GM23248 (cell line): ENCODE measurements at regions not wholly inside any gene's neighbourhood (a gene's known extent, or its start where the extent isn't known, plus 50 kb on each side); places are given as distances from the start of the nearest gene placed in this dataset.

Experiments
- EZH2 ChIP-seq: fragments of 200-600 bp; sonication (generic); IDR thresholded peaks from 2 replicates; pipeline ENCODE4 v1.6.1; 2018; ENCODE audit warnings: antibody characterized with exemption, mild to moderate bottlenecking; ENCODE audit not compliant: insufficient read depth, poor library complexity, severe bottlenecking
- EZH2phosphoT487 ChIP-seq: fragments of 200-600 bp; sonication (generic); IDR thresholded peaks from 2 replicates; pipeline ENCODE4 v1.6.1; 2018; ENCODE audit warnings: antibody characterized with exemption, moderate library complexity, mild to moderate bottlenecking, low read depth; ENCODE audit not compliant: insufficient read depth

GRCh38 chrX:121579016-121579760 is 531.8 kb downstream of the GLUD2 start:
- TF ChIP-seq EZH2: no peak
- no peak for TF ChIP-seq EZH2phosphoT487
